ENCODE measurements at regions not wholly inside any gene's neighbourhood (a gene's known extent, or its start where the extent isn't known, plus 50 kb on each side); places are given as distances from the start of the nearest gene placed in this dataset.

GRCh38 chr21:14693997-14694396 lies 147.9 kb upstream of the SAMSN1 start:
- TF ChIP-seq CTCF (IDR thresholded peaks at IDR 0.05) (no peak), POLR2A (IDR thresholded peaks at IDR 0.05) (no peak), POLR2AphosphoS5 (IDR thresholded peaks at IDR 0.05) (no peak), EP300 (IDR thresholded peaks at IDR 0.05) (no peak)
